IPS-15b (cell line): ENCODE measurements at regions not wholly inside any gene's neighbourhood (a gene's known extent, or its start where the extent isn't known, plus 50 kb on each side); places are given as distances from the start of the nearest gene placed in this dataset.

Experiments used
- H3K27me3 ChIP-seq: one replicate; pipeline ENCODE4 v1.6.1; 2013; ENCODE audit warnings: low read length; ENCODE audit not compliant: control insufficient read depth, insufficient read depth
- H3K36me3 ChIP-seq: one replicate; pipeline ENCODE4 v1.6.1; 2013; ENCODE audit warnings: low read length; ENCODE audit not compliant: control insufficient read depth, insufficient read depth
- H3K4me1 ChIP-seq: one replicate; pipeline ENCODE4 v1.6.1; 2013; ENCODE audit warnings: mild to moderate bottlenecking, low read length; ENCODE audit not compliant: control insufficient read depth, insufficient read depth
- H3K4me3 ChIP-seq: one replicate; pipeline ENCODE4 v1.5.1; 2013; ENCODE audit warnings: low read depth, low read length
- H3K9ac ChIP-seq: one replicate; pipeline ENCODE4 v1.6.1; 2013; ENCODE audit warnings: low read depth, mild to moderate bottlenecking, low read length
- H3K9me3 ChIP-seq: one replicate; pipeline ENCODE4 v1.6.1; 2013; ENCODE audit warnings: mild to moderate bottlenecking, low read length; ENCODE audit not compliant: control insufficient read depth, insufficient read depth

- H3K4me3 ChIP-seq: no peak overlapping the region
- H3K27me3 ChIP-seq: no peaks in the 10 kb centered on the region
- H3K4me1 ChIP-seq: peaks cover 7% of the 10 kb centered on the region
- no peaks in the 10 kb centered on the region for H3K36me3 ChIP-seq
- H3K9me3 ChIP-seq: no peaks in the 10 kb centered on the region
- no peak overlapping the region for H3K9ac ChIP-seq
Observed at GRCh38 chr4:147056940-147057610, 111.4 kb upstream of the TTC29 start.

DNA sequence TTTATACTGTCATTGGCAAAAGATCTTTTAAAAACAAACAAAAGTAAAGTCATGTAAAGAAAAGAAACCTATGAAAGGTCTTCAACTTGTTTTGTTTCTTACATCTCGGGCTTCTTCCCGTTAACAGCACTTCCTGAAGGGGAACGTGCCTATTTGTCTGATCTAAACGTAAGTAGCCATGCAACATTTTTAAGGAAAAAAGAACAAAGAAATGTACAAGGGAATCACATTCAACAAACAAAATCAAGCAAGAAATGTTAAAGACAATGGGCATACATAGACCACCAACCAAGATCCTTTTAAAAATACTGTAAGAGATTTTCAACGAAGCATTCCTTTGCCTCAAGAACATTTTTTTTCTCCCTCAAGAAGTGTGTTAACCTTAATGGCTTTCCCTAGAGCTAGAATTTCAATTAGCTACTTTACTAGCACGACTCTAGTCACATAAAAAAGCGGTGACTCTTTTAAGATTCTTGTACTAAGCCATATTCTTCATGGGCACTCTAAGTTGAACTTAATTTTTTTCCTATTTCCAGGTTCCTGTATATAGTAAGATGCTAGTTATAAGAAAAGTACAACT, 112.0 kb upstream of the TTC29 start:
- H3K9me3 ChIP-seq: no peaks in the 10 kb centered on the region
- H3K27me3 ChIP-seq: no peaks in the 10 kb centered on the region
- no peak overlapping the region for H3K9ac ChIP-seq
- H3K4me3 ChIP-seq: peak overlapping the region; percentile 27
- peaks cover 11% of the 10 kb centered on the region for H3K4me1 ChIP-seq
- no peaks in the 10 kb centered on the region for H3K36me3 ChIP-seq

GRCh38 chr4:147059064-147059731, 113.5 kb upstream of the TTC29 start:
- no peaks in the 10 kb centered on the region for H3K27me3 ChIP-seq
- H3K9ac ChIP-seq: no peak overlapping the region
- no peaks in the 10 kb centered on the region for H3K9me3 ChIP-seq
- H3K4me1 ChIP-seq: peaks cover 11% of the 10 kb centered on the region
- no peak overlapping the region for H3K4me3 ChIP-seq
- H3K36me3 ChIP-seq: no peaks in the 10 kb centered on the region

GRCh38 chr4:147060151-147060931, 114.7 kb upstream of the TTC29 start:
- Histone ChIP-seq H3K4me3 (no peak overlapping the region), H3K9ac (no peak overlapping the region), H3K27me3 (no peaks in the 10 kb centered on the region), H3K4me1 (peaks cover 11% of the 10 kb centered on the region), H3K9me3 (no peaks in the 10 kb centered on the region), H3K36me3 (no peaks in the 10 kb centered on the region)

- Histone ChIP-seq H3K9me3 (no peaks in the 10 kb centered on the region), H3K9ac (no peak overlapping the region), H3K4me1 (peaks cover 7% of the 10 kb centered on the region), H3K4me3 (no peak overlapping the region), H3K36me3 (no peaks in the 10 kb centered on the region), H3K27me3 (peaks cover 3% of the 10 kb centered on the region)
Observed at GRCh38 chr4:147064856-147065255, 119.2 kb upstream of the TTC29 start.

DNA sequence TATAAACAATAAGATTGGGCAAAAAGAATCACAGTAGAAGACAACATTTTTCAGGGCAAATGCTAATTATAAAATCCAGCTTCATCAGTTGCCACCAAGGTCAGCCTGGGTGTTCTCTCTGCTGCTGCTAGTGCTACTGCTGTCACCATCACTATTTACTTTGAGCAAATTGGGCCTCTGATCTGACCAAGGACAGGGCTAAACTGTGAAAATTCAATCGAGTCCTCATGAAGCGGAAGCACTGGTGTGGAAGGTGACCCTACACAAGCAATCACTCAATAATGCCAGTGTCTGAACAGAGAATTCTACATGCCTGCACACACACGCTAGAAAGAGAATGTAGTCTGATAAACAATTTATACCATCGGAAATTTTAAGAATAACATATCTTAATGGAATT, 122.9 kb upstream of the TTC29 start:
- Histone ChIP-seq H3K4me3 (no peak overlapping the region), H3K9me3 (no peaks in the 10 kb centered on the region), H3K9ac (no peak overlapping the region), H3K36me3 (no peaks in the 10 kb centered on the region), H3K27me3 (peaks cover 14% of the 10 kb centered on the region), H3K4me1 (no peaks in the 10 kb centered on the region)

GRCh38 chr4:147071209-147071740, 125.6 kb upstream of the TTC29 start:
- H3K4me1 ChIP-seq: no peaks in the 10 kb centered on the region
- no peak overlapping the region for H3K4me3 ChIP-seq
- no peaks in the 10 kb centered on the region for H3K36me3 ChIP-seq
- peaks cover 23% of the 10 kb centered on the region for H3K27me3 ChIP-seq
- H3K9ac ChIP-seq: no peak overlapping the region
- no peaks in the 10 kb centered on the region for H3K9me3 ChIP-seq

DNA sequence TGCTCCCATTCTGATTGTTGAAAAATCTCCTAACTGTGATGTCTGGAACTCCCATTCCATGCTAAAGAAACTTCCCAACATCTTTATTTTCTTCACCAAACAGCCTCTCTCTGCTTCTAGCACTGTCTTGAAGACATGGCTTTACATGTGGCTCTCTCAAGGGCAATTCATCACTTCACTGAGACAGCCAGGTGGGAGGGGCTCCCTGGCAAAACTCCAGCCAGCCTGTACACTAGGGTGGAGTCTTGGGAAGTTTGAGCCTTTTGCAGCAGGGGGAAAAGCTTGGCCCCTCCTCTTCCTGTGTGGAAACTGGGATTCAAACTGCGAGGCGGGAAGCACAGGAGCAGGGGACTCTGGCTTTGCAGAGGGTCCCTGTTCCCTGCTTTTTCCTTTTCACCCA, 130.5 kb upstream of the TTC29 start:
- Histone ChIP-seq H3K4me3 (no peak overlapping the region), H3K27me3 (peaks cover 12% of the 10 kb centered on the region), H3K9me3 (no peaks in the 10 kb centered on the region)

DNA sequence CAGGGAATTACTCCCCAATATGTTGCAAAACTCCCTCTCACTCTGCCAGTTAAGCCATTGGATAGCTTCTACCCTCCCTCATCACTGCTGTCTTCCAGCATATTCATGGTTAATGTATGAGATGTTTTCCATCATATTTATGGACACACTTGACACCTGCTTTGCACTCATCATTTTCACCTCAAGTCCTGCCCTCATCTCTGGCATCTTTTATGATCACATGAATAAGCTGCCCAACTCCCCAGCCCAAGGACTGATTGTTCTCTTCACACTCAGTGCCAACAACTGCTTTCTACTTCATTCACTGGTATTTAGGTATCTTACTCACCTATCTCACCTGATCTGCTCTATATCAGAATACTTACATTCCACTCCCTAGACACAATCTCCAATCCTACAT, 131.1 kb upstream of the TTC29 start:
- H3K27me3 ChIP-seq: peaks cover 9% of the 10 kb centered on the region
- no peak overlapping the region for H3K9ac ChIP-seq
- peaks cover 3% of the 10 kb centered on the region for H3K4me1 ChIP-seq
- no peaks in the 10 kb centered on the region for H3K36me3 ChIP-seq
- H3K4me3 ChIP-seq: no peak overlapping the region
- no peaks in the 10 kb centered on the region for H3K9me3 ChIP-seq

More for the DNA sequence above, 130.5 kb upstream of the TTC29 start:
- Histone ChIP-seq H3K4me1 (peaks cover 3% of the 10 kb centered on the region), H3K9ac (no peak overlapping the region), H3K36me3 (no peaks in the 10 kb centered on the region)

DNA sequence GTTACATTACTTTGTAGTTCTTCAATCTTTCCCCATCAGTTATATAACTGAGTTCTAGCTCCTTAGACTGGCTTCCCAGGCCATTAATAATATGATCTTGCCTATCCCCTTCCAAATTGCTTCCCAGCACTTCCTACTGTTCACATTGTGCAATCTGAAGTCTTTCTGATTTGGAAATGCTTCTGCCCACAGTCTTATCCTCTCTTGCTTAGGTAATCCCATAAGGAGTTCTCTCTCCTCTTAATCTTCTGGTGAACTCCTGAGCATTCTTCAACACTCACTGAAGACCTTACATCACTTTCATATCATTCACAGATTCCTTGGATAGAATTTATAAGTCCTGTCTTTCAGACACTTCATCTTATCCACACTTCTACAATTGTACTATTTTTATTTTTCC, 132.7 kb upstream of the TTC29 start:
- H3K9me3 ChIP-seq: no peaks in the 10 kb centered on the region
- H3K27me3 ChIP-seq: peaks cover 9% of the 10 kb centered on the region
- peaks cover 3% of the 10 kb centered on the region for H3K4me1 ChIP-seq
- no peak overlapping the region for H3K4me3 ChIP-seq
- no peaks in the 10 kb centered on the region for H3K36me3 ChIP-seq
- H3K9ac ChIP-seq: no peak overlapping the region

DNA sequence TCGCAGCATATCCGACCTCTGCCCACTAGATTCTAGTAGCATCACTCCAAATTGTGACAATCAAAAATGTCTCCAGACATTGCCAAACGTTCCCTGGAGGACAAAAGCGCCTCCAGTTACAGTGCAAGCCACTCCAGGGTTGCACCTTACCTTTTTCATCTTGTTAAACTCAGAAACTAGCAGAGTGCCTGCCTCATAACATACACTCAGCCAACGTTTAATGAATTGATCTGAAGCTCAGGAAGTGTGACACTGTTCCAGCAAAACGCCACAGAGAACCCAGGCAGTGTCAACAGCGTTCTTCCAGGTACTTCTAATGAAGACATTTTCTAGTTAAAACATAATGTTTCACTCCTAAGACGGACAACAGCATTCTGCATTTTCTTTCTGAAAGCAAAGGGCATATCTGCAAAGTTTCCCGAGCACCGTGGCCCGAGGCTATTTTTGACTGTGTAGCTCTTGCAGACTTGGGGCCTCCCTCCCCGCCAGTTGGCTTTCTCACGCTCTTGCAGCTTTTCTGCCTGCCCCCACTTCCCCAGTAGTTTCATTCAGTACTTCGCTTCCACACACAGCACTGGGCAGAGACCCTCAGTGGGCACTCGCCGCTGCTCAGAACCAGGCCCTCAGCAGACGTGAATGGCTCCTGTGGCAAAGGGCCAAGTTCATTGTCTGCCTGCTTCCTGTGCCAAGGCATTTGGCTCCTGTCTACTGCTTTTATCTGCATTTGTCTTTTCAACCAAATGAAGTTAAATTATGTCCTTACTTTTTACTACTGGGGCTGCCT, 133.4 kb upstream of the TTC29 start:
- Histone ChIP-seq H3K27me3 (peaks cover 8% of the 10 kb centered on the region), H3K9me3 (no peaks in the 10 kb centered on the region), H3K4me1 (peaks cover 3% of the 10 kb centered on the region), H3K36me3 (no peaks in the 10 kb centered on the region), H3K4me3 (no peak overlapping the region), H3K9ac (no peak overlapping the region)
